GM18867 (cell line): ENCODE measurements at regions not wholly inside any gene's neighbourhood (a gene's known extent, or its start where the extent isn't known, plus 50 kb on each side); places are given as distances from the start of the nearest gene placed in this dataset.

ENCODE experiments used
- ATAC-seq: cut with Tn5 transposase; IDR thresholded peaks from one replicate; pipeline ENCODE4 v1.9.1; 2021; ENCODE audit warnings: mild to moderate bottlenecking, moderate library complexity; ENCODE audit not compliant: unreplicated experiment

DNA sequence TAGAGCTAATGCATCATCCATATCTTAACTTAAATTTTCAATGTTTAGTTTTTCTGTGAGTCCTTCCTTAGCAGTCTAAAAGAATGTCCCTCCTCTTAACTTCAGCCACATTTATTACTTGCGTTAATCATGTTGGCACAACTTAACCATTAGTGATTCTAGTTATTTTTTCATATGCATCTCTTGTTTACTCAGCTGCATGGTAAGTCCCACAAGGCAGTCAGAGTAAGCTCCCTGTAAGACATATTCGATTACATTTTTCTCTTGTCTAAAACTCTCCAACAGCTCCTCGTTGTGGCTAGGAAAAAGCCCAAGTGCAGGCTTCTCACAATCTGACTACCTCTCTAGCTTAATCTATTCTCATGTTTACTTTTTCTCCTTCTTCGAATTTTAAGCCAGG lies 2045.3 kb upstream of the PIK3C3 start:
- no peak for ATAC-seq

DNA sequence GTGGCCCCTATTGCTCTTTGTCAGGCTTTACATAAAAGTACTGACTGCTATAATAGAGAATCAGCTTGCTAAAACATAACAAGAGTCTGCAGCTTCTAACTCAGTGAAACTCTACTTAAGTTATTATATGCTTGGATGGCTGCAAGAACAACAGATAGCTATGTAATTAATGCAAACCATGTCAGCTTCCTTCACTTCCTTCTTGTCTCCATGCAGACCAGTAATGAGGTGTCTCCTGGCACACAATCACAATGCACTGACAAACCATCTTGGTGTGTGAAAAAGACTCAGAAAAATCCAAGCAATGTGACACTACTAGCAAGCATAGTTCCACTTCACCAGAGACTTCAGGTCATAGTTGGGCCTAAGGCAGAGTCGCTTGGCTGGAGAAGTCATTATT lies 2068.9 kb upstream of the PIK3C3 start:
- no peak for ATAC-seq

DNA sequence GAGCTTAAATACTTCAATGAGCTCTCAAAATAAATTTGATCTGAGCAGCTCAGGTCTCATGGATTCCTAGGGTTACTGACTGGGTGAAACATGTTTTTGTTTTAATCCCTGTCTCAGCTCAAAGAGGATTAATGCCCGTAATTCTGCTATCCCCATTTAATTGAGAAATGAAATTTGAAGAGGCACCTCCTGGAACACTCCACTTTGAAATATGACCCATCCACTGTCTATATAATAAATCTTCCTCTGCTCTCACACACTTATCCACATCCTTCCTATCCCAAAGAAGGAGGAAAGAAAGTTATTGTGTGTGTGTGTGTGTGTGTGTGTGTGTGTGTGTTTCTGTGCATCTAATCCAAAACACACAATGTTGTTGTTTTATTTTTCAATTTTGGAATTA lies 2082.4 kb upstream of the PIK3C3 start:
- ATAC-seq, result no peak

- no peak for ATAC-seq
Measured at GRCh38 chr18:39871961-39872360, 2083.1 kb upstream of the PIK3C3 start.

DNA sequence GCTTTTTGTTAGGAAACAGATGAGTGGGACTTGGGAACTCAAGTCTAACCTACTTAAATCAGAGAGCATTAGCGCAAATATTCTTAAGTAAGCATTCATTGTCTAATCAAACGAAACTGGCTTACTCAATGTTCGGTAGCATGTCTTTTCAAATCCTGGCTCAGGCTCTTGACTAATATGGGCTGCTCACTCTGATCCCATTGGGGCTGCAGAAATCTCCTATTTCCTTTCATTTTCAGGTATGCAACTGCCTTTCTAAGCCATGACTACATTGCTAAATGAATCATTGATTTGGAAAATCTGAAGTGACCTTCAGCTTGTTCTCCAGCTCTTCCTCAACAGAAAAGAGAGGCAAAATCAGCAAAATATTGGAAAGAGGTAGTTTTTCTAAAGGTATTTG lies 2084.4 kb upstream of the PIK3C3 start:
- no peak for ATAC-seq

DNA sequence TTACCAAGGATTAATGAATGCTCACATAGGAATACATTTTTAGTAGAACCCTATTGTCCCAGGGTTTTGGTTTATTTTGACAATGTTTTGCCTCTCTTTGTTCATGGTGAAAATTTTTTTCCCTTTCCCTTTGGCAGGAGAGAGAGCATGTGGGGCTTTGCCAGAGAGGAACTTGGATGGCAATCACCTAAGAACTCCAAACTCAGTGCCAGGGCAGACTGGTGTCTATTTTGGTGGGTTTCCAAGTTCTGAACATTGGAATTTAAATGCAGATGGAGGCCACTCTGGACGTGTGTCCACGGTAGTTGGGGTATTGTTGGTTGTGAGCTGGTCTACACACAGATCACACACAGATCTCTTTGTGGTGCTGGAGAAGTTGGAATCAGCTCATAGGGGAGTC lies 2091.1 kb upstream of the PIK3C3 start:
- no peak for ATAC-seq

- no peak for ATAC-seq
Measured at GRCh38 chr18:39862341-39862740, 2092.7 kb upstream of the PIK3C3 start.

DNA sequence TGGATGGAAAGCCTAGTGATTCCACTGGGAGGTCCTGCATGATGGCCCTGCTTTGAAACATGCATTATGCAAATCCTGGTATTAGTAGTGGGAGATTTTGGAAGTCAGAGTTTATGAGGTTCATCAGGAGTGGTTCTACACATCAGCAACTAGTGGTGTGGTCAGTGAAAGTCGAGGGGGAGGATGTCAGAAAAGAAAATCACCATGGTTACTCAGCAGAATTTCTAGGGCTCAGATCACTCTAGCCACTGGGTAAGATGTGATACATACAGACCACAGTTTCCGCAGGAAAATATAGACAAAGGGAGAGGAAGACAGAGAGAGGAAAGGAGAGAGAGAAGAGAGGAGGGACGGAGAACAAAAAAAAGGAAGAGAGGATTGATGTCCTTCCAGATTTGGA lies 2100.7 kb upstream of the PIK3C3 start:
- no peak for ATAC-seq

DNA sequence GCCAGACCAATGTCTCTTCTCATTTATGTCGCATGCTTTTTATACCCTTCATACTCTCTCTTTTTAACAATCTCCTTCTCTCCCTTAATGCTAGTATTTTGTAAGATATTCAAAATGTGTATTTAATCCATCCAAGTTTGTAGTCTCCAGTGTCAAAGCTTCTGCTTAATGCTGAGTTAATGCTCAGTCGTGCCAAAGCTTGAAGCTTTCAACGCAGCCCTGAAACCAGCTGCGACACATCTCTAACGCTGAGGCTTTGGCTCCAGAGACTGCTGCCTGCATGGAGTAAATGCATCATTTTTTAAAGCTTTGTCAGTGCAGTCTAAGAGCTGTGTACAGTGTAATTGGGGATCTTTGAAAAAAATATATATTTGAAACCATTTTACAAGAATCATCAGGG lies 2108.8 kb upstream of the PIK3C3 start:
- no peak for ATAC-seq

- ATAC-seq, result no peak
Measured at GRCh38 chr18:39845631-39846030, 2109.4 kb upstream of the PIK3C3 start.

DNA sequence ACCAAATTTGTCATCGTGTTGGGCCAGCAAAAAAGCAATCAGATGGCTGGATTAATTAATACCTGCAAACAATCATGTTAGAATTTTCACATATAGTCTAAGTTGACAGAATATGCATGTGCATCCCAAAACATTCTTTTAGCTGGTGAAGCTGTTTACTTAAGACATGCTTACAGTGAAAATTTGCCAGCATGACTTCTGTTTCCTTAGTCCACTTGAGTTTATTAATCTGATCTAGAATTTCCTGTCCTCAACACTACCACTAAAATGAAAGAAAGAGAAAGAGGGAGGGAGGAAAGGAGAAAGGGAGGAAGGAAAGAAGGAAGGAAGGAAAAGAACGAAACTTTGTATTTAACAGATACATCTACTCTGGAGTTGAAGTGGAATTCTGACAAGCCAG lies 2109.9 kb upstream of the PIK3C3 start:
- no peak for ATAC-seq

GRCh38 chr18:39843546-39843945 lies 2111.5 kb upstream of the PIK3C3 start:
- ATAC-seq, result no peak

DNA sequence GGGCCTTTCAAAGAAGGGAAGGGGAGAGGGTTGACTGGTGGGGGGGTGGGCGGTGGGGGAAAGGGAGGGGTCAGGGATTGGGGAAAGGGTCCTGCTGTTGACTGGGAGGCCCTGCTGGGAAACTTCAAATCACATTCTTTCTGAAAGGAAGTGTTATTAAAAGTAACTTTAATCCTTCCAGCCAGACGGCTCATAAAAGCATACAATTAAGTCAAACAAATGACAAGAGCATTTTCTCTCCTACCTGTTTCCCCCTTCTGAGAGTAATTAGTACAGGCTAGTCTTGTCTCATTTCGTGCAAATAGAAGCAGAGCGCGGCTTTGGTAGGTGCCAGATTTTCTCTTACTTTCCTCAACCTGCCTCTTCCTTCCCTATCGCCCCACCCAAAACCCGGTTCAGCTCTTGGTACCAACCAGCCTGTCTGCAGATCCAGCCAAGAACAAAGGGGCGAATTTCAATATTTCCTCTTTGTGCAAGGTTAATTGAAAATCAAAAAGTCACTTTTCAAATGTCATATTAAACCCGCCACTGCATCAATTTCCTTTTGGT lies 2112.6 kb upstream of the PIK3C3 start:
- ATAC-seq, result no peak

DNA sequence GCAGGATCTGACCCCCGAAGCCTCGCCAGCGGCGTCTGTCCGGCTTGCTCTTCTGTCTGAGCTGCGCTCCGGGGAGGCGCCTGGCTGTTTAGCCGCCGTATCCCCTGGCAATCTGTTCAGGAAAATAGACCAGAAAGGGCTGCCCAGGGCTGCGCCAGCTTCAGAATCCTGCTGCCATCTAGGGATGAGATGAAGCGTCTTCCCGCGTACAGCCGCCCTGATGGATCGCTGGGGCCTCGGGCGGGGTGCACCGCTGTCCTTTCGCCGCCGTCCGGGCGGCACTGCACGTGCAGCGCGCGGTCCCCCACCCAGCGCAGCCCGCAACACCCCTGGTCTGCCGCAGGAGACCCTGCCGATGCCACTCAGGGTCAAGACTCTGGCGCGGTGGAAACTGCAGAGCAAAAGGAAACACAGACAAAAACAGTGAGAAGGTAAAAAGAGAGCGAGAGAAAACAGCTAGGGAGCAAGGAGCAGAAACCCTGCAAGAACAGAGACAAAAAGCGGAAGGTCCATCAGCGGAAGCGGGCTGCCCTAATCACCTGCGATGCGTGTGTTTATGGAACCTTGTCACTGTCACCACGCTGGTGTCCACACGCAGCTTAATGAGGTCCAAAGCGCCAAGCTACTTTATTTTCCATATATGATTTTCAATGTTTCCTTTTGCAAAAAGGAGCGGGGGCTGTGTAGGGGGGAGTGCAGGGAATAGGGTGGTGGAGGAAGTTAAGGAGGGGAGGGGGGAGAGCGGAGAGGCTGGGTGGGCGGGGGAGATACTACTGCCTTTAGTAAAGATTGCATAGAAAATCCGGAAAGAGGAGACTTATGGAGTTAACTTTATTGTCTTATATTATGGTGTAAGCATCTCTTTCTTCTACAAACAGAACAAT lies 2113.3 kb upstream of the PIK3C3 start:
- no peak for ATAC-seq

DNA sequence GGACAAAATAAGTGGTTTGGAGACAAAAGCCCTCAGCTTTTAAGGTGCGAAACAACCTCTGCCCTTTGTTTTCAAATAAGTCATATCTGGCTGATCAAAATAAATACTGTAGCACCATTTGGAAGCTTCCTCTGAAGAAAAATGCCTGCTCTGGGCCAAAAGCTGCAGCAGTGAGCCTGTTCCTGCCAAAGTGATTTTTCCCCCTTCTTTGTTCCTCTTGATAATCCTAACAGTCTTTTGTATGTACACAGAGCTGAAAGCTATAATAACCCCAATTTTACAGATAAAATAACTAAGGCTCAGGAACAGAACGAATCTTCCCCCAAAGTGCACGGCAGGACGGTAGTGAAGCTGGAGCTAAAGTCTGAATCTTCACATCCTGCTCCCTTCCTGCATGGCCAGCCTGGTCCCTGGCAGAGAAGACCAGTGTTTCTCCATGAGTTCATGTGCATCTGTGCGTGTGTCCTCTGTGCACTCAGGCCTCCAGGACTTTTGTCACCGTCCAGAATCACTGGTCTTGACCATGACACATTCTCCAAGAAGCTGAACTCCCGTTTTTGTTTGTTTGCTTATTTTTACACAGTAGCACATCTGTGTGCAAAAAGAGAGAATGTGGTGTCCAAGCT lies 2114.1 kb upstream of the PIK3C3 start:
- no peak for ATAC-seq

- ATAC-seq, result no peak
Measured at GRCh38 chr18:39840406-39840805, 2114.6 kb upstream of the PIK3C3 start.

GRCh38 chr18:39839782-39840181 lies 2115.3 kb upstream of the PIK3C3 start:
- no peak for ATAC-seq

- ATAC-seq, result no peak
Measured at GRCh38 chr18:39838831-39839230, 2116.2 kb upstream of the PIK3C3 start.

DNA sequence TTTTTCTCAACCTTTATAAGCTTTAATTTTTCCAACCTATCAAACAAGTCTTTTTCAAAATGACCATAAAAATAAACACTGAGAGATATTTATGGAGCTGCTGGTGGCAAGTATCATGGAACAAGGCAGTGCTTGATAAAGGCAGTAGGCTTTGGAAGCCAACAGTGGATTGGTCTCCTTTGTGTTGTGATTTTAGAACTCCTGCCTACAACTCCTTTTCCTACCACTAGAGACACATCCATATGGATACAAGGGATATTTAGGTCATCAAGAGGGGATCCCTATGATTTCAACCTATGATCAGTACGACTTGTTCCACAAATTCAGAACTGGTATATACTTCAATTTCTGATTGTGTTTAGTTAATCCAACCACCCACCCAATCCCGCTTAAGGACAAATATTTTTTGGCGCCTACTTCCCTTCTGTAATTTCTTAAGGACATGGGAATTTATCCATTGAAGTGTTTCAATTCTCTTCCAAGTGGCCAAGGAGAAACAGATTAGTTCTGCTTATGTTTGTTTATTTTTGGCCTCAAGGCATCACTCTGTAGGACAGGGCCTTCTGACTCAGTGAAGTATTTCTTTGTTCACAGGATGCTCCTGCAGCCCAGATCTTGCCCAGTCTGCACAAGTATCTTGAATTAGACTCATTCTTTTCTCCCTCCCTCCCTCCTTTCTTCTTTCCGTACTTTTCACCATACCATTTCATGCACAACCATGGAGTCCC lies 2119.6 kb upstream of the PIK3C3 start:
- ATAC-seq, result no peak

DNA sequence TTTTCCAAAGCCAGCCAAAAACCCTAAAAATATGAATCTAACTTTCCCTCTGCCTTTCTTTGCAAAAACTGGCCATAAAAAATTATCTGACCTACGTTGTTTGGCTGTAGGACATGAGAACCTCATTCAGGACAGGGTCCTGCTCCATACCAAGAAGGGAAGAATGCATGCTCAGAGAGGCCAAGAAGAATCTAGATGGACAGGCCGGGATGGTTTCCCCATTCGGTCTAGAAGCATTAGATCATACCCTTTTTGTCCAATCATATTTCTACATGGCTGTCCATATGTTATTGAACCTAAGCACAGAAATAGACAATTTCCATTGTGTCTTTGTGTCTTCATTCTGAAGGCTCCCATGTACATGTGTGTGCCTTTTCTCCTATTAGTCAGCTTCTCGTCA lies 2120.4 kb upstream of the PIK3C3 start:
- no peak for ATAC-seq

- no peak for ATAC-seq
Measured at GRCh38 chr18:39825485-39826150, 2129.4 kb upstream of the PIK3C3 start.
